HG03342 (cell line): ENCODE measurements at regions not wholly inside any gene's neighbourhood (a gene's known extent, or its start where the extent isn't known, plus 50 kb on each side); places are given as distances from the start of the nearest gene placed in this dataset.
"Not testable (repeated sequence)": the region's sequence is repeated elsewhere in the genome, so short reads cannot be mapped to it uniquely, and the experiment has no call there.

Experiments used
- ATAC-seq: cut with Tn5 transposase; IDR thresholded peaks from one replicate; pipeline ENCODE4 v1.9.1; 2021; ENCODE audit warnings: mild to moderate bottlenecking, moderate library complexity; ENCODE audit not compliant: unreplicated experiment

- ATAC-seq, result no peak
Measured at GRCh38 chr4:28834120-28834519, 1886.0 kb upstream of the PCDH7 start.

- ATAC-seq, result no peak
Measured at GRCh38 chr4:28835501-28835900, 1884.7 kb upstream of the PCDH7 start.

- no peak for ATAC-seq
Measured at GRCh38 chr4:28842271-28842670, 1877.9 kb upstream of the PCDH7 start.

- no peak for ATAC-seq
Measured at GRCh38 chr4:28845158-28845557, 1875.0 kb upstream of the PCDH7 start.

GRCh38 chr4:28857028-28857427 lies 1863.1 kb upstream of the PCDH7 start:
- not testable (repeated sequence) for ATAC-seq

GRCh38 chr4:28868841-28869240 lies 1851.3 kb upstream of the PCDH7 start:
- no peak for ATAC-seq

GRCh38 chr4:28879178-28879577 lies 1841.0 kb upstream of the PCDH7 start:
- no peak for ATAC-seq

GRCh38 chr4:28879900-28880299 lies 1840.3 kb upstream of the PCDH7 start:
- no peak for ATAC-seq

- ATAC-seq, result no peak
Measured at GRCh38 chr4:28883211-28883610, 1837.0 kb upstream of the PCDH7 start.

- no peak for ATAC-seq
Measured at GRCh38 chr4:28886934-28887333, 1833.2 kb upstream of the PCDH7 start.

- ATAC-seq, result no peak
Measured at GRCh38 chr4:28890949-28891775, 1829.0 kb upstream of the PCDH7 start.

GRCh38 chr4:28913466-28913865 lies 1806.7 kb upstream of the PCDH7 start:
- ATAC-seq, result no peak

- no peak for ATAC-seq
Measured at GRCh38 chr4:28916585-28916984, 1803.6 kb upstream of the PCDH7 start.

- ATAC-seq, result no peak
Measured at GRCh38 chr4:28918871-28919270, 1801.3 kb upstream of the PCDH7 start.

- no peak for ATAC-seq
Measured at GRCh38 chr4:28921886-28922285, 1798.3 kb upstream of the PCDH7 start.

GRCh38 chr4:28926156-28926555 lies 1794.0 kb upstream of the PCDH7 start:
- no peak for ATAC-seq

GRCh38 chr4:28942631-28943030 lies 1777.5 kb upstream of the PCDH7 start:
- no peak for ATAC-seq

GRCh38 chr4:28947374-28947773 lies 1772.8 kb upstream of the PCDH7 start:
- ATAC-seq, result no peak

- no peak for ATAC-seq
Measured at GRCh38 chr4:28948501-28948900, 1771.7 kb upstream of the PCDH7 start.

- no peak for ATAC-seq
Measured at GRCh38 chr4:28966982-28967381, 1753.2 kb upstream of the PCDH7 start.

- no peak for ATAC-seq
Measured at GRCh38 chr4:28973587-28974350, 1746.4 kb upstream of the PCDH7 start.

- no peak for ATAC-seq
Measured at GRCh38 chr4:28976369-28976768, 1743.8 kb upstream of the PCDH7 start.
